Caco-2 (cell line): ENCODE measurements at regions not wholly inside any gene's neighbourhood (a gene's known extent, or its start where the extent isn't known, plus 50 kb on each side); places are given as distances from the start of the nearest gene placed in this dataset.

Experiments used
- BruUV-seq: library from RNA; stranded (reverse); fragments of 400-500 nt; replicated peaks from 2 replicates; lab custom pipeline; 2021; lab: Mats Ljungman, UMichigan
- CTCF ChIA-PET: fragments of 300-600 bp; sonication (Branson Sonifier 250); formaldehyde crosslinking; loops from one replicate; lab custom pipeline; 2022; ENCODE audit warnings: antibody characterized with exemption; lab: Charles Lee
- POLR2A ChIA-PET: fragments of 300-600 bp; sonication (Branson Sonifier 250); formaldehyde crosslinking; loops from one replicate; lab custom pipeline; 2022; ENCODE audit warnings: antibody characterized with exemption; lab: Charles Lee
- DNase-seq, 2 experiments: peaks; one replicate each; pipeline versions ENCODE4 v3.0.0 to v3.0.0-alpha.2; 2020 to 2022
- H3K27me3 ChIP-seq: replicated peaks from 2 replicates; pipeline ENCODE4 v1.6.0; 2011; ENCODE audit warnings: low read length; ENCODE audit not compliant: control insufficient read depth, insufficient read depth
- H3K36me3 ChIP-seq: 2 replicates; pipeline ENCODE4 v1.5.1; 2011; ENCODE audit warnings: low read length; ENCODE audit not compliant: control insufficient read depth, insufficient read depth
- H3K4me1 ChIP-seq: fragments of 250-450 bp; sonication (Bioruptor Pico); 2 replicates; pipeline ENCODE4 v1.5.1; 2020; ENCODE audit warnings: mild to moderate bottlenecking
- H3K4me3 ChIP-seq: 2 replicates; pipeline ENCODE4 v1.5.1; 2011; ENCODE audit warnings: low read depth, mild to moderate bottlenecking, control low read depth, low read length
- H3K9me3 ChIP-seq: fragments of 250-450 bp; sonication (Bioruptor Pico); 2 replicates; pipeline ENCODE4 v1.5.1; 2020; ENCODE audit warnings: mild to moderate bottlenecking, moderate library complexity
- H3K27ac Mint-ChIP-seq: one replicate; pipeline ENCODE4 v1.8.0; 2022; ENCODE audit warnings: mixed read lengths; ENCODE audit not compliant: unreplicated experiment
- H3K27me3 Mint-ChIP-seq: one replicate; pipeline ENCODE4 v1.8.0; 2022; ENCODE audit warnings: mixed read lengths; ENCODE audit not compliant: insufficient read depth, unreplicated experiment
- H3K36me3 Mint-ChIP-seq: one replicate; pipeline ENCODE4 v1.8.0; 2022; ENCODE audit warnings: mild to moderate bottlenecking, mixed read lengths; ENCODE audit not compliant: insufficient read depth, unreplicated experiment
- H3K4me1 Mint-ChIP-seq: one replicate; pipeline ENCODE4 v1.8.0; 2022; ENCODE audit warnings: low read depth, mixed read lengths; ENCODE audit not compliant: unreplicated experiment
- H3K4me3 Mint-ChIP-seq: one replicate; pipeline ENCODE4 v1.8.0; 2022; ENCODE audit warnings: mild to moderate bottlenecking, moderate library complexity, mixed read lengths; ENCODE audit not compliant: unreplicated experiment
- H3K9me3 Mint-ChIP-seq: one replicate; pipeline ENCODE4 v1.8.0; 2022; ENCODE audit warnings: mixed read lengths; ENCODE audit not compliant: unreplicated experiment
- intact Hi-C: fragments of 100-400 bp; cut with micrococcal nuclease; formaldehyde crosslinking; loops from one replicate; pipeline ENCODE4 v1.10.0; 2022; ENCODE audit not compliant: unreplicated experiment
- TF ChIP-seq, protein P1 (sequence below), 2 experiments: fragments of 200-600 bp in 1 of 2; IDR thresholded peaks; 1 replicate in 1 of 2; 2 replicates in 1 of 2; pipeline versions ENCODE4 v1.5.1 to v1.8.0; 2011 to 2022; ENCODE audit warnings: antibody characterized with exemption in 1 of 2, control low read depth in 1 of 2, inconsistent platforms in 1 of 2, low read depth in 1 of 2, low read length in 1 of 2, mild to moderate bottlenecking in 1 of 2, moderate library complexity in 1 of 2; ENCODE audit not compliant: insufficient read depth in 1 of 2, severe bottlenecking in 1 of 2, unreplicated experiment in 1 of 2

DNA sequence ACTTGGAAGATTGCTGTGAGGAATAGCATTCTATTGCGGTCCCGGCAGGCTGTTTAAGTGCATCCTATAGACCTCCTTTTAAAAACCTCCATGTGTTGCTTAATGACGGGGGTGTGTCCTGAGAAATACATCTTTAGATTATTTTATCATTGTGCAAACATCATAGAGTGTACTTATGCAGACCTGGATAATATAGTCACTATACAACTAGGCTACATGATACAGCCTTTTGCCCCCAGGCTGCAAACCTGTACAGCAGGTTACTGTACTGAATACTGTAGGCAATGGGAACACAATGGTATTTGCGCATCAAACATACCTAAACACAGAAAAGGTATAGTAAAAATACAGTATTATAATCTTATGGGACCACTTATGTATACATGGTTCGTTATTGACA, 175.6 kb downstream of the RNF144B start:
- H3K27ac Mint-ChIP-seq, result no peak overlapping the region
- no peak overlapping the region for H3K4me3 ChIP-seq
- no peaks in the 10 kb centered on the region for H3K9me3 Mint-ChIP-seq
- BruUV-seq, result no TSS peak
- no peaks in the 10 kb centered on the region for H3K27me3 ChIP-seq
- TF ChIP-seq, protein P1, sequence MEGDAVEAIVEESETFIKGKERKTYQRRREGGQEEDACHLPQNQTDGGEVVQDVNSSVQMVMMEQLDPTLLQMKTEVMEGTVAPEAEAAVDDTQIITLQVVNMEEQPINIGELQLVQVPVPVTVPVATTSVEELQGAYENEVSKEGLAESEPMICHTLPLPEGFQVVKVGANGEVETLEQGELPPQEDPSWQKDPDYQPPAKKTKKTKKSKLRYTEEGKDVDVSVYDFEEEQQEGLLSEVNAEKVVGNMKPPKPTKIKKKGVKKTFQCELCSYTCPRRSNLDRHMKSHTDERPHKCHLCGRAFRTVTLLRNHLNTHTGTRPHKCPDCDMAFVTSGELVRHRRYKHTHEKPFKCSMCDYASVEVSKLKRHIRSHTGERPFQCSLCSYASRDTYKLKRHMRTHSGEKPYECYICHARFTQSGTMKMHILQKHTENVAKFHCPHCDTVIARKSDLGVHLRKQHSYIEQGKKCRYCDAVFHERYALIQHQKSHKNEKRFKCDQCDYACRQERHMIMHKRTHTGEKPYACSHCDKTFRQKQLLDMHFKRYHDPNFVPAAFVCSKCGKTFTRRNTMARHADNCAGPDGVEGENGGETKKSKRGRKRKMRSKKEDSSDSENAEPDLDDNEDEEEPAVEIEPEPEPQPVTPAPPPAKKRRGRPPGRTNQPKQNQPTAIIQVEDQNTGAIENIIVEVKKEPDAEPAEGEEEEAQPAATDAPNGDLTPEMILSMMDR (IDR thresholded peaks at IDR 0.05; ENCODE audit: insufficient read depth in 1 of 2, low read depth in 1 of 2, low read length in 1 of 2, severe bottlenecking in 1 of 2, unreplicated experiment in 1 of 2), result no peak
- no peaks in the 10 kb centered on the region for H3K36me3 ChIP-seq
- intact Hi-C loops, result loop anchor here (1.0 kb wide), 1 partner anchor 34 kb away; no protein-coding TSS in a partner anchor
- H3K27me3 Mint-ChIP-seq, result peaks cover 12% of the 10 kb centered on the region
- CTCF ChIA-PET, result no interaction called here
- H3K36me3 Mint-ChIP-seq, result no peaks in the 10 kb centered on the region
- H3K4me1 Mint-ChIP-seq, result peaks cover 7% of the 10 kb centered on the region
- no peak overlapping the region for H3K4me3 Mint-ChIP-seq
- H3K9me3 ChIP-seq, result no peaks in the 10 kb centered on the region
- peak; percentile 45 to 71 for DNase-seq
- peaks cover 10% of the 10 kb centered on the region for H3K4me1 ChIP-seq
- POLR2A ChIA-PET, result no interaction called here

DNA sequence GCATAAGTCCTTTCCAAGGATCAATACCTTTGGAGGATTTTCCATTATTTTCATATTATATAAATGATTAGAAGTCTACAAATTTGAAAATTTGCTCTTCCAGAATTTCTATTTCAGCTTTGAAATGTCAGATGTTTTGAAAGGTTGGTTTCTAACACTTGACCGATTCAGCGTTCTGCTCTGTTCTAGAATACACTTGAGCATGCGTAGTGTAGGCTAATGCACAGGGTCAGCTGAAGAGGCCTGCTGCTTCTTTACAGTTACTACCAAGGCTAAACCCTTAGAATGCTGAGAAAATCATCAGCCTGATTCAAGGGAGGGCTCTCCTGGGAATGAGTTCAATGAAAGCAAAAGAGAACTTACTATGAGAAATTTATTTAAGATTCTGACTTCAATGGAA, 177.6 kb downstream of the RNF144B start:
- ChIA-PET POLR2A (no interaction called here), CTCF (no interaction called here)
- Mint-ChIP-seq H3K27me3 (peaks cover 5% of the 10 kb centered on the region), H3K4me1 (peaks cover 7% of the 10 kb centered on the region), H3K9me3 (no peaks in the 10 kb centered on the region), H3K27ac (no peak overlapping the region), H3K4me3 (no peak overlapping the region), H3K36me3 (no peaks in the 10 kb centered on the region)
- intact Hi-C loops, result no loop called here
- Histone ChIP-seq H3K4me3 (no peak overlapping the region), H3K4me1 (peaks cover 10% of the 10 kb centered on the region), H3K9me3 (no peaks in the 10 kb centered on the region), H3K27me3 (no peaks in the 10 kb centered on the region), H3K36me3 (no peaks in the 10 kb centered on the region)
- TF ChIP-seq, protein P1 (IDR thresholded peaks at IDR 0.05; ENCODE audit: insufficient read depth in 1 of 2, low read depth in 1 of 2, low read length in 1 of 2, severe bottlenecking in 1 of 2, unreplicated experiment in 1 of 2), result no peak
- BruUV-seq, result no TSS peak
- no peak for DNase-seq

DNA sequence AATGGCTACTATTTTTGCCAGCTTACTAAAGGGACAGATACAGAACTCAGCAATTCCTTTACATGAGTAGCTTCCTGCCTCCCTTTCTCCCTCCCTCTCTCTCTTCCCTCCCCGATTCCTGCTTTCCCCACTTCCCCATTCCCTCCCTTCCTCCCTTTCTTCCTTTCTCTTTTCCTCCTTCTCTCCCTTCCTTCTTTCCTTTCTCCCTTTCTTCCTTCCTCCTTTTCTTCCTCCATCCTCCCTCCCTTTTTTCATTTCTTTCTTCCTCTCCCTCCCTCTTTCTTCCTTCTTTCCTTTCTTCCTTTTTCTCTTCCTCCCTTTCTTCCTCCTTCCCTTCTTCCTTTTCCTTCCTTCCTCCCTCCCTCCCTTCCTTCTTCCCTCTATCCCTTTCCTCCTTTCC, 178.1 kb downstream of the RNF144B start:
- no peaks in the 10 kb centered on the region for H3K36me3 Mint-ChIP-seq
- POLR2A ChIA-PET, result no interaction called here

More for the DNA sequence above, 178.1 kb downstream of the RNF144B start:
- Histone ChIP-seq H3K36me3 (no peaks in the 10 kb centered on the region), H3K9me3 (no peaks in the 10 kb centered on the region), H3K27me3 (no peaks in the 10 kb centered on the region), H3K4me1 (peaks cover 10% of the 10 kb centered on the region), H3K4me3 (no peak overlapping the region)
- peaks cover 5% of the 10 kb centered on the region for H3K27me3 Mint-ChIP-seq
- no peak for DNase-seq
- no TSS peak for BruUV-seq
- H3K27ac Mint-ChIP-seq, result no peak overlapping the region
- TF ChIP-seq, protein P1 (IDR thresholded peaks at IDR 0.05; ENCODE audit: insufficient read depth in 1 of 2, low read depth in 1 of 2, low read length in 1 of 2, severe bottlenecking in 1 of 2, unreplicated experiment in 1 of 2), result no peak
- H3K4me3 Mint-ChIP-seq, result no peak overlapping the region
- CTCF ChIA-PET, result no interaction called here
- H3K4me1 Mint-ChIP-seq, result peaks cover 7% of the 10 kb centered on the region
- H3K9me3 Mint-ChIP-seq, result no peaks in the 10 kb centered on the region
- intact Hi-C loops, result no loop called here
